AG04449 (cell line): ENCODE measurements at regions not wholly inside any gene's neighbourhood (a gene's known extent, or its start where the extent isn't known, plus 50 kb on each side); places are given as distances from the start of the nearest gene placed in this dataset.

Experiments
- CTCF ChIA-PET: fragments of 350-600 bp; formaldehyde crosslinking; extraction: SDS; loops from one replicate; lab custom pipeline; 2021; ENCODE audit warnings: antibody characterized with exemption; lab: Yijun Ruan, JAX
- POLR2A ChIA-PET: fragments of 400-600, 350-600 bp; formaldehyde crosslinking; extraction: SDS; loops from one replicate; lab custom pipeline; 2020; ENCODE audit warnings: antibody characterized with exemption, inconsistent platforms; lab: Yijun Ruan, JAX
- DNase-seq: peaks from one replicate; pipeline ENCODE4 v3.0.0-alpha.2; 2010; ENCODE audit warnings: low read depth, low spot score
- H3K4me3 ChIP-seq: 2 replicates; pipeline ENCODE4 v1.5.1; 2011; ENCODE audit warnings: low read depth, mild to moderate bottlenecking, control low read depth, low read length
- CTCF ChIP-seq: IDR thresholded peaks from one replicate; pipeline ENCODE4 v1.5.1; 2011; ENCODE audit warnings: mild to moderate bottlenecking, moderate library complexity, low read length, control low read depth, inconsistent platforms; ENCODE audit not compliant: insufficient read depth; ENCODE audit errors: missing control alignments

GRCh38 chr12:29992366-29992765 is 208.6 kb upstream of the TMTC1 start:
- ChIA-PET CTCF (no interaction called here), POLR2A (no interaction called here)
- DNase-seq, result no peak
- no peak for TF ChIP-seq CTCF
- H3K4me3 ChIP-seq, result no peak overlapping the region

GRCh38 chr12:29991924-29992323 is 208.2 kb upstream of the TMTC1 start:
- POLR2A ChIA-PET, result no interaction called here
- no peak for DNase-seq

GRCh38 chr12:29990971-29991370 is 207.2 kb upstream of the TMTC1 start:
- ChIA-PET CTCF (no interaction called here), POLR2A (no interaction called here)
- H3K4me3 ChIP-seq, result no peak overlapping the region
- no peak for DNase-seq
- no peak for TF ChIP-seq CTCF

More at GRCh38 chr12:29991924-29992323, 208.2 kb upstream of the TMTC1 start:
- H3K4me3 ChIP-seq, result no peak overlapping the region
- TF ChIP-seq CTCF, result no peak
- CTCF ChIA-PET, result no interaction called here

- TF ChIP-seq CTCF, result no peak
- ChIA-PET CTCF (no interaction called here), POLR2A (no interaction called here)
- H3K4me3 ChIP-seq, result no peak overlapping the region
- DNase-seq, result no peak
Measured at GRCh38 chr12:29983851-29984250, 200.1 kb upstream of the TMTC1 start.

GRCh38 chr12:29980304-29980703 is 196.6 kb upstream of the TMTC1 start:
- TF ChIP-seq CTCF, result no peak
- no peak overlapping the region for H3K4me3 ChIP-seq
- ChIA-PET CTCF (no interaction called here), POLR2A (no interaction called here)
- no peak for DNase-seq

- ChIA-PET POLR2A (no interaction called here), CTCF (no interaction called here)
- no peak for TF ChIP-seq CTCF
- no peak overlapping the region for H3K4me3 ChIP-seq
- no peak for DNase-seq
Measured at GRCh38 chr12:29971446-29971845, 187.7 kb upstream of the TMTC1 start.
